Keratinocyte (primary cell): ENCODE measurements at regions not wholly inside any gene's neighbourhood (a gene's known extent, or its start where the extent isn't known, plus 50 kb on each side); places are given as distances from the start of the nearest gene placed in this dataset.
"Not testable (repeated sequence)": the region's sequence is repeated elsewhere in the genome, so short reads cannot be mapped to it uniquely, and the experiment has no call there.

Experiments used
- CTCF ChIP-seq, 3 experiments: IDR thresholded peaks in 1 of 3; conservative IDR thresholded peaks in 1 of 3; optimal IDR thresholded peaks in 1 of 3; 2 replicates in 2 of 3; 3 replicates in 1 of 3; pipeline versions ENCODE3 to v1.5.1; 2011; ENCODE audit warnings: low read length in 3 of 3, mild to moderate bottlenecking in 3 of 3, moderate library complexity in 2 of 3, control low read depth in 1 of 3, inconsistent platforms in 1 of 3; ENCODE audit not compliant: insufficient read depth in 2 of 3; ENCODE audit errors: extremely low read depth in 1 of 3
- EZH2 ChIP-seq: IDR thresholded peaks from one replicate; pipeline ENCODE4 v1.6.1; 2012; ENCODE audit warnings: inconsistent platforms, mild to moderate bottlenecking, low read length, moderate library complexity

DNA sequence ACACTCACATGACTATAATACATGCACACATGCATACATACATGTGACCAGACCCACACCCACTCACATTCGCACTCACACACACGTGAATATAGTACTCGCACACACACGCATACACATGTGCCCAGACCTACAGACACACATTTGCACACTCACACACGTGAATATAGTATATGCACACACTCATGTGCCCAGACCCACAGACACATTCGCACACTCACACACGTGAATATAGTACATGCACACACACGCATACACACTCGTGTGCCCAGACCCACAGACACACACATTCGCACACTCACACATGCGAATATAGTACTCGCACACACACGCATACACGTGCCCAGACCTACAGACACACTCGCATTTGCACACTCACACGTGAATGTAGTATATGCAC, 186.9 kb downstream of the NPIPB11 start:
- not testable (repeated sequence) for TF ChIP-seq CTCF (optimal IDR thresholded peaks at IDR 0.05 in 1 of 3, IDR thresholded peaks at IDR 0.05 in 1 of 3, conservative IDR thresholded peaks at IDR 0.05 in 1 of 3; ENCODE audit: extremely low read depth in 1 of 3, insufficient read depth in 2 of 3, low read length in 3 of 3); EZH2
